ENCODE measurements at regions not wholly inside any gene's neighbourhood (a gene's known extent, or its start where the extent isn't known, plus 50 kb on each side); places are given as distances from the start of the nearest gene placed in this dataset.
"Not testable (repeated sequence)": the region's sequence is repeated elsewhere in the genome, so short reads cannot be mapped to it uniquely, and the experiment has no call there.

- Mint-ChIP-seq H3K36me3 (no peaks in the 10 kb centered on the region), H3K4me1 (no peaks in the 10 kb centered on the region), H3K27ac (no peak overlapping the region), H3K9me3 (peaks cover 8% of the 10 kb centered on the region), H3K4me3 (no peak overlapping the region)
- ATAC-seq (no peak), DNase-seq (ENCODE audit: low spot score in 2 of 2) (no peak)
Measured at GRCh38 chr6:93663111-93663510, 243.8 kb upstream of the EPHA7 start.

DNA sequence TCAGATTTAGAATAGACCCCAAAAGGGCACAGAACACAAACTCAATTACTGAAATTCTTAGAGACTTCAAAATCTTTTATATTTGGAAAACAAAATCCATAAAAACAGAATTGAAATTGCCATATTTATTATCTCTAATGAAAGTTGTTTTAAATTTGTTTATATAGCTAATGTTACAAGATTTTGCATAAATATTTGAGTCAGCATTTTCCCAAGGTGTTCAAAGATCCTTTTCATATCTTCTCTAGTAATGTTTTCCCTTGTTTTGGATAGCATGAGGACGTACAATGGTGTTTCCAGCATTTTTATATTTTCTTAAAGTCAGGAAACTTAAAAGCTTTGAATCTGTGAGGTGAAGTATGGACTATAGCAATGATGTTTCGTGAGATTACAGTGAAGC is 235.2 kb upstream of the EPHA7 start:
- no peak overlapping the region for H3K27ac Mint-ChIP-seq
- no peaks in the 10 kb centered on the region for H3K36me3 Mint-ChIP-seq
- peaks cover 24% of the 10 kb centered on the region for H3K9me3 Mint-ChIP-seq
- DNase-seq (ENCODE audit: low spot score in 2 of 2) (no peak), ATAC-seq (no peak)
- no peak overlapping the region for H3K4me3 Mint-ChIP-seq
- no peaks in the 10 kb centered on the region for H3K4me1 Mint-ChIP-seq

DNA sequence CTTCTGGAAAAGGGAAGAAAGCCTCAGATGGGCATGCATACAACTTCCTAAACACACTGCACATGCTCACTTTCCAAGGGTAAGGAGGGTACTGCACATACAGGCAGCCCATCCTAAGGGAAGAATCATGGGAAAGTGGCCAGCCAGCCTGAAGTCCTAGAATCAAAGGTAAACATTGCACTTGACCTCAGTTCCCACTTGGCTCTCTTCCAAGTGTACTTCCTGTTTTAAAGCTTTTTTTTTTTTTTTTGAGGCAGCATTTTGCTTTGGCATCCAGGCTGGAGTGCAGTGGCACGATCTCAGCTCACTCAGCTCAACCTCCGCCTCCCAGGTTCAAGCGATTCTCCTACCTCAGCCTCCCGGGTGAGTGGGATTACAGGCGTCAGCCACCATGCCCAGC is 225.3 kb upstream of the EPHA7 start:
- no peak overlapping the region for H3K4me3 Mint-ChIP-seq
- no peaks in the 10 kb centered on the region for H3K36me3 Mint-ChIP-seq
- peaks cover 2% of the 10 kb centered on the region for H3K9me3 Mint-ChIP-seq
- ATAC-seq (no peak), DNase-seq (ENCODE audit: low spot score in 2 of 2) (no peak)
- no peak overlapping the region for H3K27ac Mint-ChIP-seq
- H3K4me1 Mint-ChIP-seq, result no peaks in the 10 kb centered on the region

- H3K4me3 Mint-ChIP-seq, result no peak overlapping the region
- H3K4me1 Mint-ChIP-seq, result no peaks in the 10 kb centered on the region
- H3K9me3 Mint-ChIP-seq, result peaks cover 6% of the 10 kb centered on the region
- no peak overlapping the region for H3K27ac Mint-ChIP-seq
- DNase-seq (ENCODE audit: low spot score in 2 of 2) (no peak), ATAC-seq (no peak)
- H3K36me3 Mint-ChIP-seq, result no peaks in the 10 kb centered on the region
Measured at GRCh38 chr6:93639126-93639525, 219.8 kb upstream of the EPHA7 start.

DNA sequence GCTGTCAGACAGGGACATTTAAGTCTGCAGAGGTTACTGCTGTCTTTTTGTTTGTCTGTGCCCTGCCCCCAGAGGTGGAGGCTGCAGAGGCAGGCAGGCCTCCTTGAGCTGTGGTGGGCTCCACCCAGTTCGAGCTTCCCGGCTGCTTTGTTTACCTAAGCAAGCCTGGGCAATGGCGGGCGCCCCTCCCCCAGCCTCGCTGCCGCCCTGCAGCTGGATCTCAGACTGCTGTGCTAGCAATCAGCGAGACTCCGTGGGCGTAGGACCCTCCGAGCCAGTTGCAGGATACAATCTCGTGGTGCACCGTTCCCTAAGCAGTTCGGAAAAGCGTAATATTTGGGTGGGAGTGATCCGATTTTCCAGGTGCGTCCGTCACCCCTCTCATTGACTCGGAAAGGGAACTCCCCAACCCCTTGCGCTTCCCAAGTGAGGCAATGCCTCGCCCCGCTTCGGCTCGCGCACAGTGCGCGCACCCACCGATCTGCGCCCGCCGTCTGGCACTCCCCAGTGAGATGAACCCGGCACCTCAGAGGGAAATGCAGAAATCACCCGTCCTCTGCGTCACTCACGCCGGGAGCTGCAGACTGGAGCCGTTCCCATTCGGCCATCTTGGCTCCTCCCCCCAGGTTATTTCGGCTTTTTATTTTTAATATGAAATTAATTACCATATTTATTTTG is 217.8 kb upstream of the EPHA7 start:
- DNase-seq (ENCODE audit: low spot score in 2 of 2); H3K4me3 Mint-ChIP-seq; H3K4me1 Mint-ChIP-seq; H3K9me3 Mint-ChIP-seq; H3K27ac Mint-ChIP-seq; H3K36me3 Mint-ChIP-seq; ATAC-seq: not testable (repeated sequence)

DNA sequence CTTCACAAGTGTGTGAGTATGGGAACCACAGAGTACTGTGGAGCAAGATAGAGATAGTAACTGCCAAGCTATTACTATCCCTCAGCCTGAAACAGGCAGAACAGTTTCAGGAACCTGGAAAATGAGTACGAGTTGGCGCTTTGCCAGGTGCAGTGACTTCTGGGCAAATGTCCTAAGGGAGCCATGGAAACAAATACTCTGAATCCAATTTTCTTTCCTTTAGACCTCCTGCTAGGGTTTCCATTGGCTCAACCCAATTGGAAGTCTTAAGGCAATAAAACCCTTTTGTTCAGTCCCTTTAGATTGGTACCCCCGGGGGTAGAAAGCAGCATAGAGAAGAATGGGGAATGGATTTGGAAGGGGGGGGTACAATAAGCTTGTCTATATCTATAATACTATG is 205.0 kb upstream of the EPHA7 start:
- Mint-ChIP-seq H3K9me3 (peaks cover 23% of the 10 kb centered on the region), H3K4me3 (no peak overlapping the region), H3K4me1 (no peaks in the 10 kb centered on the region), H3K36me3 (no peaks in the 10 kb centered on the region), H3K27ac (no peak overlapping the region)
- DNase-seq (ENCODE audit: low spot score in 2 of 2) (no peak), ATAC-seq (no peak)

DNA sequence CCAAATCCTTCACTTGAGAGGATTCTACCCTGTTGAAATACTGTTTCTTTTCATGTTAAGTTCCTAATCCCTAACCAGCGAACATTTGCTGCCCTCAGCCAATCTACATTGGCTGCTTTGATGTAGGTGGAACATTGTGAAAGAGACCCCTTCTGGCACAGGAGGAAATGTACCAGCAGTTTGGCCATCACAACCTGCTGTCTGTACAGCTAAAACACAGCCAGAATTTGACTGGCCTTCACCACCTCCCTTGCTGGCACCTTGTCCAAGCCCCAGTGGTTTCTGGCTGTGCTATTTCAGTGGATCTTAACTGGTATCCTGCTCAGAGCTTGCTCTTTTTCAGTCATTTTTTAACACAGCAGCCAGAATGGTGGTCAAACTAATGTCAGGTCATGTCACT is 202.1 kb upstream of the EPHA7 start:
- DNase-seq (ENCODE audit: low spot score in 2 of 2) (no peak), ATAC-seq (no peak)
- Mint-ChIP-seq H3K36me3 (no peaks in the 10 kb centered on the region), H3K4me1 (no peaks in the 10 kb centered on the region), H3K4me3 (no peak overlapping the region), H3K9me3 (peaks cover 13% of the 10 kb centered on the region), H3K27ac (no peak overlapping the region)

- Mint-ChIP-seq H3K36me3 (no peaks in the 10 kb centered on the region), H3K4me3 (no peak overlapping the region), H3K27ac (no peak overlapping the region), H3K9me3 (peaks cover 12% of the 10 kb centered on the region), H3K4me1 (no peaks in the 10 kb centered on the region)
- DNase-seq (ENCODE audit: low spot score in 2 of 2) (no peak), ATAC-seq (no peak)
Measured at GRCh38 chr6:93604951-93605350, 185.6 kb upstream of the EPHA7 start.

GRCh38 chr6:93592417-93592816 is 173.1 kb upstream of the EPHA7 start:
- Mint-ChIP-seq H3K4me1 (no peaks in the 10 kb centered on the region), H3K9me3 (peaks cover 11% of the 10 kb centered on the region), H3K27ac (no peak overlapping the region), H3K36me3 (no peaks in the 10 kb centered on the region), H3K4me3 (no peak overlapping the region)
- ATAC-seq (no peak), DNase-seq (ENCODE audit: low spot score in 2 of 2) (no peak)

- Mint-ChIP-seq H3K36me3 (no peaks in the 10 kb centered on the region), H3K27ac (no peak overlapping the region), H3K4me1 (no peaks in the 10 kb centered on the region), H3K9me3 (peaks cover 7% of the 10 kb centered on the region), H3K4me3 (no peak overlapping the region)
- no peak for DNase-seq (ENCODE audit: low spot score in 2 of 2)
- no peak for ATAC-seq
Measured at GRCh38 chr6:93586306-93586705, 166.9 kb upstream of the EPHA7 start.

DNA sequence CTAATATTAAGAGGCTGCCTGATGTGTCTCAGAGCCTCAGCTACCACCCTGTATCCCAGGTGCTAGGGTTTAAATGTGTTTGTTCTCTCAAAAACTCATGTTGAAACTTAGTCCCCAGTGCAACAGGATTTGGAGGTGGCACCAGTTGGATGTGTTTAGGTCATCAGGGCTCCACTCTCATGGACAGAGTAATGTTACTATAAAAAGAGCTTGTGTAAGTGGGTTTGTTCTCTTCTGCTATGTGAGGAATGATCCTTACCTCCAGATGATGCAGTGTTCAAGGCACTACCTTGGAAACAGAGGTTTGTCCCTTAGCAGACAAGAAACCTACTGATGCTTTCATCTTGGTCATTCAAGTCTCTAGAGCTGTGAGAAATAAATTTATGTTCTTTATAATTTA is 164.9 kb upstream of the EPHA7 start:
- Mint-ChIP-seq H3K4me3 (no peak overlapping the region), H3K4me1 (no peaks in the 10 kb centered on the region), H3K36me3 (no peaks in the 10 kb centered on the region), H3K27ac (no peak overlapping the region), H3K9me3 (peaks cover 7% of the 10 kb centered on the region)
- DNase-seq (ENCODE audit: low spot score in 2 of 2), result no peak
- no peak for ATAC-seq

DNA sequence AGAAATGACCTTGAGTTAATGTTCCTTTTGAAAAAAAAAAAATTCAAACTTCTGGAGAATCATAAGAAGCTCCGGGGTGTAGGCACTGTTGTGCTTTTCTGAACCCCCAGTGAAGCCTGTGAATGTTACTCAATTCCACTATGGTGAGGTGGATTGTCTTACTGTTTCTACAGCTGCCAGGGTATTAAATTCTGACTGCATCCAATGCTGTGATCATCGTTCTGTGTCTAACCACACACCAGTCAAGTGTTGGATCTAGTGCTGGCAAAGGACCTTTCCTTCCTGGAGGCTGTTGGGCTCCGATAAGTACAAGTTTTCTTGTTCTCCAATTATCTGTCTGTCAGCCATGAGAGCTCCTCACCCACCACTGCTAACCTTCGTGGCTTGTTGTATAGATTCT is 162.0 kb upstream of the EPHA7 start:
- no peaks in the 10 kb centered on the region for H3K4me1 Mint-ChIP-seq
- no peak overlapping the region for H3K4me3 Mint-ChIP-seq
- H3K36me3 Mint-ChIP-seq, result no peaks in the 10 kb centered on the region
- ATAC-seq, result no peak
- no peak overlapping the region for H3K27ac Mint-ChIP-seq
- no peak for DNase-seq (ENCODE audit: low spot score in 2 of 2)
- peaks cover 4% of the 10 kb centered on the region for H3K9me3 Mint-ChIP-seq

GRCh38 chr6:93580446-93580845 is 161.1 kb upstream of the EPHA7 start:
- Mint-ChIP-seq H3K4me1 (no peaks in the 10 kb centered on the region), H3K27ac (no peak overlapping the region), H3K9me3 (peaks cover under 1% of the 10 kb centered on the region), H3K36me3 (no peaks in the 10 kb centered on the region), H3K4me3 (no peak overlapping the region)
- ATAC-seq, result no peak
- DNase-seq (ENCODE audit: low spot score in 2 of 2), result no peak

GRCh38 chr6:93575495-93576267 is 156.3 kb upstream of the EPHA7 start:
- Mint-ChIP-seq H3K4me3 (no peak overlapping the region), H3K4me1 (no peaks in the 10 kb centered on the region), H3K27ac (no peak overlapping the region), H3K36me3 (no peaks in the 10 kb centered on the region), H3K9me3 (peaks cover 6% of the 10 kb centered on the region)
- ATAC-seq (no peak), DNase-seq (ENCODE audit: low spot score in 2 of 2) (no peak)

- ATAC-seq, result no peak
- Mint-ChIP-seq H3K36me3 (no peaks in the 10 kb centered on the region), H3K9me3 (peaks cover 8% of the 10 kb centered on the region), H3K27ac (no peak overlapping the region), H3K4me3 (no peak overlapping the region), H3K4me1 (no peaks in the 10 kb centered on the region)
- DNase-seq (ENCODE audit: low spot score in 2 of 2), result no peak
Measured at GRCh38 chr6:93574299-93574698, 154.9 kb upstream of the EPHA7 start.

DNA sequence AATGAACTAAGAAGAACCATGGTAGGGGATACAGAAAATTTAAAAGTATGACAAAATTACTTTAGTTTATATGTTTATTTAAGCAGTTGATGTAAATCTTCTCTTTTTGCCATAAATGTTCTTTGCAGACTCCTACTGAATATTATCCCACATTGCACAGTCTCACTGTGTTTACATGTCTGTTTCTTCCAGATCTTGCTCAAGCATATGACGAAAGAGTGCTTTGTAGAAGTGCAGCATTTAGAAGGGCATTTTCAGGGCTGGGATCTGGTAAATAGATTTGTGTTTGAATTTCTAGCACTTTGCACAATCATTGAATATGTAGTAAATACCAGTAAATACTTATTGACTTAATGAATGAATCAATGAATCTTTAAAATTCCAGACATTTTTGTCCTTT is 152.0 kb upstream of the EPHA7 start:
- Mint-ChIP-seq H3K4me1 (no peaks in the 10 kb centered on the region), H3K27ac (no peak overlapping the region), H3K36me3 (no peaks in the 10 kb centered on the region), H3K9me3 (peaks cover 10% of the 10 kb centered on the region), H3K4me3 (no peak overlapping the region)
- DNase-seq (ENCODE audit: low spot score in 2 of 2) (no peak), ATAC-seq (no peak)

Data from stimulated activated effector memory CD8-positive, alpha-beta T cell treated with anti-CD3 and anti-CD28 coated beads, Interleukin-12 subunit alpha, Interleukin-12 subunit beta, amount 100 ng/mL, for 72 hours (primary cell).